IMR-90 (cell line): ENCODE measurements at regions not wholly inside any gene's neighbourhood (a gene's known extent, or its start where the extent isn't known, plus 50 kb on each side); places are given as distances from the start of the nearest gene placed in this dataset.

ENCODE experiments used
- BHLHE40 ChIP-seq: fragments of 150-350 bp; IDR thresholded peaks from 2 replicates; pipeline ENCODE4 v1.6.1; 2016; ENCODE audit warnings: mild to moderate bottlenecking, low read depth, low read length
- FOS ChIP-seq: fragments of 150-350 bp; IDR thresholded peaks from 2 replicates; pipeline ENCODE4 v1.6.1; 2016; ENCODE audit warnings: low read depth, low read length
- MAZ ChIP-seq: IDR thresholded peaks from 2 replicates; pipeline ENCODE4 v1.6.1; 2012; ENCODE audit warnings: low read depth, mild to moderate bottlenecking, low read length, improper control_type of control experiment, moderate library complexity, borderline replicate concordance
- MXI1 ChIP-seq: IDR thresholded peaks from 2 replicates; pipeline ENCODE4 v1.6.1; 2012; ENCODE audit warnings: low read depth, mild to moderate bottlenecking, low read length, moderate library complexity, borderline replicate concordance
- NFE2L2 ChIP-seq: fragments of 150-350 bp; IDR thresholded peaks from 2 replicates; pipeline ENCODE4 v1.6.1; 2016; ENCODE audit warnings: low read depth, mild to moderate bottlenecking, low read length
- TF ChIP-seq, protein P1 (sequence below): fragments of 150-350 bp; IDR thresholded peaks from 2 replicates; pipeline ENCODE4 v1.6.1; 2017; ENCODE audit warnings: mild to moderate bottlenecking, antibody characterized with exemption, low read length, low read depth

DNA sequence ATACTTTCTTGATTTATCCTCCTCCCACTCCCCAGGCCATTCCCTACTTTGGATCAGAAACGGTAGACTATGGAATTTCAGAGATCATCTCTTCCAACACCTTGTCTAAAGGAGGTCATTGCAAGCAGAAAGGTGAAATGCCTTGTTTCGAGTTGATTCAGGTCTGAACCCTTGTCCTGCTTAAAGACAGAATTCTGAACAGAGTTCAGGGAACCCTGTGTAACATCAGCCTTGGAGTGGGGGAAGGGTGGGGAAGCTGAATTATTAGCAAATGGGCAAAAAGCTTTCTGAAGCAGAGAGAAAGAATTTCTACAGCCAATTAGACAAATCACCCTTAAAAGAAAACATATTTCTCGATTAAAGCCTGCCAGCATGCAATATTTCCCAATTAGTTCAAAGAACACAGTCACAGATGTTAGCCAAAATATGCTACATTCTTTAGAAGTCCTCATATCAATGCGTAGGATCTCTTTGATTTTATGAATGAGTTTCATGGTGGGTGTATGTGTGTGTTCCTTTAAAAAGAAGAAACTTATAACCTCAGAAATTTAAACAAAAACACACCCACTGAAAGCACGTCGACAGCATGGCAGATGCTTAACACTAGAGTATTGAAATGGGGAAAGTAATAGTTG is 353.1 kb downstream of the RND3 start (continued):
- TF ChIP-seq, protein P1, sequence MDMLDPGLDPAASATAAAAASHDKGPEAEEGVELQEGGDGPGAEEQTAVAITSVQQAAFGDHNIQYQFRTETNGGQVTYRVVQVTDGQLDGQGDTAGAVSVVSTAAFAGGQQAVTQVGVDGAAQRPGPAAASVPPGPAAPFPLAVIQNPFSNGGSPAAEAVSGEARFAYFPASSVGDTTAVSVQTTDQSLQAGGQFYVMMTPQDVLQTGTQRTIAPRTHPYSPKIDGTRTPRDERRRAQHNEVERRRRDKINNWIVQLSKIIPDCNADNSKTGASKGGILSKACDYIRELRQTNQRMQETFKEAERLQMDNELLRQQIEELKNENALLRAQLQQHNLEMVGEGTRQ, result no peak
- TF ChIP-seq MXI1 (no peak), MAZ (no peak), NFE2L2 (no peak), FOS (no peak), BHLHE40 (no peak)
